H1 (cell line): ENCODE measurements at regions not wholly inside any gene's neighbourhood (a gene's known extent, or its start where the extent isn't known, plus 50 kb on each side); places are given as distances from the start of the nearest gene placed in this dataset.

Experiments used
- CTCF ChIA-PET: fragments of 300-600 bp; sonication (Branson Sonifier 250); formaldehyde crosslinking; loops from one replicate; lab custom pipeline; 2021; ENCODE audit not compliant: partially characterized antibody; lab: Charles Lee
- POLR2A ChIA-PET: fragments of 300-600 bp; sonication (Branson Sonifier 250); formaldehyde crosslinking; loops from one replicate; lab custom pipeline; 2021; ENCODE audit warnings: inconsistent platforms; ENCODE audit not compliant: partially characterized antibody; lab: Charles Lee
- DNase-seq, 2 experiments: peaks; one replicate each; pipeline versions ENCODE4 v3.0.0 to v3.0.0-alpha.2; 2010 to 2022; ENCODE audit warnings: low spot score in 2 of 2, low read depth in 1 of 2, mixed read lengths in 1 of 2
- FAIRE-seq: peaks from 2 replicates; lab custom pipeline; 2011; peaks lifted over from hg19 to GRCh38; lab: Jason Lieb, UNC
- H2AFZ ChIP-seq: 2 replicates; pipeline ENCODE4 v1.8.1; 2012; ENCODE audit warnings: low read length, inconsistent platforms
- H2AK5ac ChIP-seq: 2 replicates; pipeline ENCODE4 v1.6.1; 2013; ENCODE audit warnings: low read depth, low read length
- H2BK120ac ChIP-seq: replicated peaks from 2 replicates; pipeline ENCODE3; 2013; ENCODE audit warnings: low read depth, low read length, inconsistent platforms
- H2BK12ac ChIP-seq: 2 replicates; pipeline ENCODE4 v1.6.1; 2013; ENCODE audit warnings: low read depth, low read length
- H2BK15ac ChIP-seq: 2 replicates; pipeline ENCODE4 v1.6.1; 2013; ENCODE audit warnings: low read length
- H2BK20ac ChIP-seq: 2 replicates; pipeline ENCODE4 v1.6.1; 2013; ENCODE audit warnings: low read length
- H2BK5ac ChIP-seq: 2 replicates; pipeline ENCODE4 v1.6.1; 2013; ENCODE audit warnings: low read depth, low read length
- H3K14ac ChIP-seq: 2 replicates; pipeline ENCODE4 v1.6.1; 2013; ENCODE audit warnings: inconsistent platforms; ENCODE audit not compliant: insufficient read length
- H3K18ac ChIP-seq: 2 replicates; pipeline ENCODE4 v1.6.1; 2013; ENCODE audit warnings: low read length; ENCODE audit errors: extremely low read depth
- H3K23ac ChIP-seq: 2 replicates; pipeline ENCODE4 v1.6.1; 2013; ENCODE audit warnings: inconsistent platforms; ENCODE audit not compliant: insufficient read length
- H3K23me2 ChIP-seq: 2 replicates; pipeline ENCODE4 v1.6.1; 2013; ENCODE audit warnings: low read depth, low read length
- H3K27ac ChIP-seq: 2 replicates; pipeline ENCODE4 v1.6.1; 2011; ENCODE audit warnings: low read depth, low read length, inconsistent platforms
- H3K27me3 ChIP-seq, 4 experiments: replicated peaks in 1 of 4; 1 replicate in 1 of 4; 2 replicates in 3 of 4; pipeline versions ENCODE4 v1.6.1 to v1.8.1; 2011 to 2013; ENCODE audit warnings: low read length in 3 of 4, mild to moderate bottlenecking in 3 of 4, inconsistent platforms in 2 of 4, mixed read lengths in 2 of 4, moderate library complexity in 1 of 4; ENCODE audit not compliant: control insufficient read depth in 3 of 4, insufficient read depth in 3 of 4; ENCODE audit errors: extremely low read depth in 1 of 4
- H3K36me3 ChIP-seq, 4 experiments: 2 replicates each; pipeline versions ENCODE4 v1.6.1 to v1.8.1; 2011 to 2013; ENCODE audit warnings: mild to moderate bottlenecking in 4 of 4, low read length in 3 of 4, moderate library complexity in 2 of 4, control low read depth in 1 of 4, inconsistent platforms in 1 of 4; ENCODE audit not compliant: insufficient read depth in 4 of 4, control insufficient read depth in 2 of 4
- H3K4ac ChIP-seq: replicated peaks from 2 replicates; pipeline ENCODE3; 2013; ENCODE audit warnings: low read length, low read depth, mixed read lengths, inconsistent platforms; ENCODE audit not compliant: insufficient read length
- H3K4me1 ChIP-seq, 4 experiments: replicated peaks in 1 of 4; 1 replicate in 1 of 4; 2 replicates in 3 of 4; pipeline versions ENCODE4 v1.6.1 to v1.8.1; 2011 to 2013; ENCODE audit warnings: low read length in 3 of 4, inconsistent platforms in 2 of 4, mixed read lengths in 1 of 4; ENCODE audit not compliant: insufficient read depth in 4 of 4, control insufficient read depth in 3 of 4
- H3K4me2 ChIP-seq, 2 experiments: 2 replicates each; pipeline versions ENCODE4 v1.6.1 to v1.8.1; 2011 to 2013; ENCODE audit warnings: low read depth in 2 of 2, low read length in 2 of 2, control low read depth in 1 of 2, inconsistent platforms in 1 of 2, mild to moderate bottlenecking in 1 of 2; ENCODE audit not compliant: insufficient read depth in 1 of 2
- H3K4me3 ChIP-seq, 4 experiments: fragments of 200-600, 300-600 bp in 1 of 4; sonication (generic), shearing (Covaris generic), sonication (Bioruptor Twin) in 1 of 4; 2 replicates each; pipeline versions ENCODE4 v1.5.1 to v1.8.1; 2011 to 2016; ENCODE audit warnings: low read length in 4 of 4, low read depth in 3 of 4, control low read depth in 2 of 4, inconsistent platforms in 2 of 4, mild to moderate bottlenecking in 2 of 4, mixed read lengths in 1 of 4, moderate library complexity in 1 of 4; ENCODE audit not compliant: insufficient read depth in 2 of 4; ENCODE audit errors: extremely low read depth in 1 of 4
- H3K56ac ChIP-seq: replicated peaks from 2 replicates; pipeline ENCODE3; 2013; ENCODE audit warnings: low read depth, mild to moderate bottlenecking, mixed read lengths, low read length, inconsistent platforms; ENCODE audit not compliant: insufficient read length
- H3K79me1 ChIP-seq: 2 replicates; pipeline ENCODE4 v1.6.1; 2013; ENCODE audit warnings: low read depth, low read length, control low read depth
- H3K79me2 ChIP-seq, 2 experiments: 2 replicates each; pipeline versions ENCODE4 v1.6.1 to v1.8.1; 2012 to 2013; ENCODE audit warnings: low read length in 2 of 2, mild to moderate bottlenecking in 2 of 2, inconsistent platforms in 1 of 2; ENCODE audit not compliant: insufficient read depth in 2 of 2, control insufficient read depth in 1 of 2
- H3K9ac ChIP-seq, 4 experiments: replicated peaks in 1 of 4; 1 replicate in 1 of 4; 2 replicates in 3 of 4; pipeline versions ENCODE4 v1.6.1 to v1.8.1; 2011 to 2013; ENCODE audit warnings: low read depth in 3 of 4, low read length in 3 of 4, control low read depth in 2 of 4, mild to moderate bottlenecking in 2 of 4, moderate library complexity in 2 of 4, inconsistent platforms in 1 of 4; ENCODE audit errors: extremely low read depth in 1 of 4
- H3K9me3 ChIP-seq, 2 experiments: 2 replicates each; pipeline versions ENCODE4 v1.6.1 to v1.8.1; 2012 to 2013; ENCODE audit warnings: mild to moderate bottlenecking in 2 of 2, moderate library complexity in 2 of 2, control low read depth in 1 of 2, inconsistent platforms in 1 of 2, low read depth in 1 of 2, low read length in 1 of 2, mixed read lengths in 1 of 2; ENCODE audit not compliant: insufficient read depth in 2 of 2
- H4K20me1 ChIP-seq, 2 experiments: replicated peaks in 1 of 2; 2 replicates each; pipeline versions ENCODE3 to v1.8.1; 2011 to 2013; ENCODE audit warnings: inconsistent platforms in 2 of 2, low read length in 2 of 2, mild to moderate bottlenecking in 1 of 2; ENCODE audit not compliant: insufficient read depth in 2 of 2, control insufficient read depth in 1 of 2
- H4K5ac ChIP-seq: 2 replicates; pipeline ENCODE4 v1.6.1; 2013; ENCODE audit warnings: low read length, low read depth, mixed read lengths, inconsistent platforms; ENCODE audit not compliant: insufficient read length
- H4K8ac ChIP-seq: 2 replicates; pipeline ENCODE4 v1.8.0; 2013; ENCODE audit warnings: mild to moderate bottlenecking, moderate library complexity, low read length, inconsistent platforms; ENCODE audit not compliant: insufficient read depth; ENCODE audit errors: extremely low read depth
- H4K91ac ChIP-seq: replicated peaks from 2 replicates; pipeline ENCODE3; 2013; ENCODE audit warnings: low read length, mixed read lengths, inconsistent platforms; ENCODE audit not compliant: insufficient read length
- ATF3 ChIP-seq: IDR thresholded peaks from 2 replicates; pipeline ENCODE4 v1.6.1; 2011; ENCODE audit warnings: low read depth, mild to moderate bottlenecking, low read length; ENCODE audit not compliant: insufficient read depth
- BRCA1 ChIP-seq: IDR thresholded peaks from 2 replicates; pipeline ENCODE4 v1.6.1; 2012; ENCODE audit warnings: low read depth, low read length, improper control_type of control experiment
- CTCF ChIP-seq, 3 experiments: IDR thresholded peaks; 1 replicate in 2 of 3; 2 replicates in 1 of 3; pipeline versions ENCODE4 v1.5.1 to v1.6.1; 2011; ENCODE audit warnings: low read length in 3 of 3, mild to moderate bottlenecking in 3 of 3, inconsistent platforms in 2 of 3, low read depth in 1 of 3, moderate library complexity in 1 of 3; ENCODE audit not compliant: insufficient read depth in 1 of 3; ENCODE audit errors: control extremely low read depth in 1 of 3
- FOSL1 ChIP-seq: IDR thresholded peaks from 2 replicates; pipeline ENCODE4 v1.6.1; 2011; ENCODE audit warnings: mild to moderate bottlenecking, low read depth, low read length, moderate library complexity; ENCODE audit not compliant: insufficient read depth
- JUND ChIP-seq: IDR thresholded peaks from 2 replicates; pipeline ENCODE4 v1.6.1; 2011; ENCODE audit warnings: mild to moderate bottlenecking, improper control_type of control experiment, low read length
- KDM1A ChIP-seq: fragments of 200-600, 300-600 bp; sonication (generic); IDR thresholded peaks from 2 replicates; pipeline ENCODE4 v1.7.1; 2016; ENCODE audit warnings: mild to moderate bottlenecking, low read length, borderline replicate concordance
- MAFK ChIP-seq: IDR thresholded peaks from 2 replicates; pipeline ENCODE4 v1.6.1; 2012; ENCODE audit warnings: low read depth, mild to moderate bottlenecking, improper control_type of control experiment, low read length
- POLR2A ChIP-seq, 2 experiments: IDR thresholded peaks; 1 replicate in 1 of 2; 2 replicates in 1 of 2; pipeline ENCODE4 v1.6.1; 2011; ENCODE audit warnings: low read depth in 2 of 2, low read length in 2 of 2, mild to moderate bottlenecking in 2 of 2; ENCODE audit errors: control extremely low read depth in 1 of 2
- SIN3A ChIP-seq, 2 experiments: IDR thresholded peaks in 1 of 2; conservative IDR thresholded peaks in 1 of 2; 2 replicates each; pipeline ENCODE4 v1.6.1; 2011 to 2012; ENCODE audit warnings: low read length in 2 of 2, improper control_type of control experiment in 1 of 2, low read depth in 1 of 2, mild to moderate bottlenecking in 1 of 2
- WGBS, 2 experiments: shearing (Covaris generic) in 1 of 2; methylation state at CpG; one replicate each; pipeline versions ENCODE4 v1.1.6 to v1.1.7; 2013 to 2015; ENCODE audit warnings: low lambda C conversion rate in 2 of 2, mixed read lengths in 2 of 2, inconsistent platforms in 1 of 2, low coverage in 1 of 2, missing lambda C conversion rate in 1 of 2; ENCODE audit not compliant: insufficient replicate concordance in 2 of 2, insufficient coverage in 1 of 2, insufficient read length in 1 of 2; ENCODE audit errors: extremely low coverage in 1 of 2, missing lambda C conversion rate in 1 of 2; 5-methylcytosine and 5-hydroxymethylcytosine counted together

GRCh38 chr13:99031832-99032231, 54.0 kb upstream of the DOCK9 start:
- Histone ChIP-seq H3K36me3 (no peaks in the 10 kb centered on the region), H3K4me3 (no peak overlapping the region), H2AFZ (no peak overlapping the region), H3K56ac (no peak overlapping the region), H3K9ac (no peak overlapping the region), H3K27me3 (peaks cover 0 to 1% (median 0%) of the 10 kb centered on the region in 4 experiments; a peak in 1 of 7 replicates), H2BK120ac (no peak overlapping the region), H2BK15ac (no peak overlapping the region), H3K14ac (no peak overlapping the region)
- FAIRE-seq (no peak), DNase-seq (no peak)
- 93% methylated on average over 2 of the region's 2 CpGs; no CpG with 5 or more reads in 1 of the 2 experiments for WGBS, 2 experiments
- TF ChIP-seq FOSL1 (no peak), POLR2A (IDR thresholded peaks at IDR 0.05; ENCODE audit: control extremely low read depth in 1 of 2, low read depth in 2 of 2, low read length in 2 of 2) (no peak), MAFK (no peak), SIN3A (conservative IDR thresholded peaks at IDR 0.05 in 1 of 2, IDR thresholded peaks at IDR 0.05 in 1 of 2; ENCODE audit: low read depth in 1 of 2, low read length in 2 of 2) (no peak), JUND (no peak), ATF3 (no peak), KDM1A (no peak), BRCA1 (no peak), CTCF (IDR thresholded peaks at IDR 0.05; ENCODE audit: control extremely low read depth in 1 of 3, insufficient read depth in 1 of 3, low read depth in 1 of 3, low read length in 3 of 3) (no peak)
- TF ChIP-seq, all 59 proteins: peak for 0
- H4K5ac ChIP-seq: no peak overlapping the region
- no peak overlapping the region for H3K4ac ChIP-seq
- H3K18ac ChIP-seq: no peak overlapping the region
- H2AK5ac ChIP-seq: no peak overlapping the region
- H3K23me2 ChIP-seq: no peaks in the 10 kb centered on the region
- H3K9me3 ChIP-seq: 0 out of 4 replicates have a peak, but pooled peaks cover 0 to 3% of the 10 kb centered on the region in 2 experiments
- H4K91ac ChIP-seq: no peak overlapping the region
- H3K23ac ChIP-seq: no peak overlapping the region
- CTCF ChIA-PET: interaction anchor here (0.7 to 1.7 kb wide), 9 partner anchors 9 to 192 kb away, joined by 3 to 8 read pairs (median 4); no protein-coding TSS in a partner anchor
- H3K79me2 ChIP-seq: no peaks in the 10 kb centered on the region
- POLR2A ChIA-PET: interaction anchor here (0.7 kb wide), 1 partner anchor 541 kb away, joined by 3 read pairs; no protein-coding TSS in a partner anchor
- H2BK12ac ChIP-seq: no peak overlapping the region
- H2BK5ac ChIP-seq: no peak overlapping the region
- H4K8ac ChIP-seq: no peak overlapping the region
- 0 out of 7 replicates have a peak, but pooled peaks cover 0 to 1% (median 0%) of the 10 kb centered on the region in 4 experiments for H3K4me1 ChIP-seq
- H3K27ac ChIP-seq: no peak overlapping the region
- no peak overlapping the region for H2BK20ac ChIP-seq
- no peaks in the 10 kb centered on the region for H3K79me1 ChIP-seq
- H3K4me2 ChIP-seq: no peak overlapping the region
- H4K20me1 ChIP-seq: no peaks in the 10 kb centered on the region
